ENCODE measurements at regions not wholly inside any gene's neighbourhood (a gene's known extent, or its start where the extent isn't known, plus 50 kb on each side); places are given as distances from the start of the nearest gene placed in this dataset.

DNA sequence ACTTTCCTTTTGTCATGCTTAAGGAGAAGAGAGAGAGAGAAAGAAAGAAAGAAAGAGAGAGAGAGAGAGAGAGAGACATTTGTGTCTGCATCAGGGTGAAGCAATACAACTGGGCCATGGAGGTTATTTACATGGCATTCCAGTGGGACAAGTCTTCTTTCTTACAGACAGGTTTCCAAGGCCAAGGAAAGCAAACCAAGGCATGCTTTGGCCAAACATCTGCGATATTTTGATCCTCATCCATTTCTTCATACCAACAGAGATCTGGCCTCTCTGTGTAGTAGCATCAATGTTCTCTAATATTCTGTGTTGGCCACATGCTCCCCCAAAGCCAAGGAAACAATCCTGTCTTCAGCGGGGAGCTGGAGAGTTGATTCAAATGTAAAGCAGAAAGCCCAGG lies 292.1 kb downstream of the SETD4 start:
- Histone ChIP-seq H3K9me3 (replicated peaks) (peaks cover 7% of the 10 kb centered on the region; the same call in 1 of the 2 replicates), H3K36me3 (no peaks in the 10 kb centered on the region), H3K4me1 (no peaks in the 10 kb centered on the region), H3K4me3 (no peak overlapping the region), H3K27ac (no peak overlapping the region), H3K27me3 (no peaks in the 10 kb centered on the region)
- DNase-seq: no peak

DNA sequence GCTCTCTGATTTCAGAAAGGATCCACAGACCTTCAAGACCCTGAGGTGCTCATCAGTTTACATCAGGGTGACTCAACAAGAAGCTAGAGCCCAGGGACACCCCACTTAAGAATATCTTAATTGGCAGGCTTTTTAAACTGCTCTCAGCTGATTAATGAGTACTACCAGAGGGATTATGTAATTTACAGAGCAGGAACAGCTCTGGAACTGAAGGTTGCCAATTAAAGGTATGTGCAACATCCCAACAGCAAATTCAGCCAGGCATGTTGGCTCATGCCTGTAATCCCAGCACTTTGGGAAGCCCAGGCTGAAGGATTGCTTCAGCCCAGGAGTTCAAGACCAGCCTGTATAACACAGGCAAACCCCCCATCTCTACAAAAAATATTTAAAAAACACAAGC lies 295.7 kb downstream of the SETD4 start:
- no peak for DNase-seq
- H3K27me3 ChIP-seq: no peaks in the 10 kb centered on the region
- H3K4me3 ChIP-seq: no peak overlapping the region
- peaks cover 7% of the 10 kb centered on the region; the same call in 1 of the 2 replicates for H3K9me3 ChIP-seq (replicated peaks)
- H3K4me1 ChIP-seq: no peaks in the 10 kb centered on the region
- H3K27ac ChIP-seq: no peak overlapping the region
- no peaks in the 10 kb centered on the region for H3K36me3 ChIP-seq

DNA sequence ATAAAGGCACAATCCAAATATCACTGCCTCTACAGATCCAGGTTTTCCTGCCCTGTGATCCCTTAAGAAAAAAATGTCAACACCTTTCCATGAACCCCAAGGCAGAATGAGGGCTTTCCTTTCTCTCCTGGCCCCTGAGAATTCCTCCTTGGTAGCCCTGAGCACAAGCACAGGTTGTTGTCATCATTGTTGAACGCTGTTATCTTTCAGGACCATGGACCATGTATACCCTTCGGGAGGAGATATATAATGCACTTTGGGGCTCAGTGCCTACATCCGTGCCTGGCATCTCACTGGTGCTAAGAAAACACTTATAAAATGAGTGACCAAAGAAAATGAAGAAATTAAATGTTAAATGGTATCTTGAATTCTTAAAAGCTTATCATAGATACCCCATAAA lies 296.2 kb downstream of the SETD4 start:
- Histone ChIP-seq H3K4me3 (no peak overlapping the region), H3K27me3 (no peaks in the 10 kb centered on the region), H3K27ac (no peak overlapping the region), H3K4me1 (no peaks in the 10 kb centered on the region), H3K36me3 (no peaks in the 10 kb centered on the region), H3K9me3 (replicated peaks) (peaks cover 7% of the 10 kb centered on the region; the same call in 1 of the 2 replicates)
- no peak for DNase-seq

DNA sequence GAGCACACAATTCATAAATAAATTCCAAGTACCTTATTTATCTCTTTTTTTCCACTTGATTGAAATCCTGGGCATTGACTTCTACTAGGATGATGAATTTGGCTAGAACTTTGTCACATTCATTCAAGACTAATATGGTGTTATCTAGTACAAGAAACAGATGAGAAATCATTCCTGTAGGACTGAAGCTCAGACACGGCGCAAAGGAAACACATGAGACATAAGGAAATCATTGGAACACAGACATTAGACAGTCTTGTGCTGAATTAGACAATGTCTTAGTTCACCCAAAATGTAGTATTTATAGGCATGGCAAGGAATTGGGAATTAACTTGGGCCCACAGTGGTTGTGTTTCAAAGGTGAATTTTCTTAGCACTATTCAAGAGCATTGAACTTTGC lies 305.7 kb downstream of the SETD4 start:
- H3K4me1 ChIP-seq: peaks cover 4% of the 10 kb centered on the region; the same call in 1 of the 2 replicates
- H3K9me3 ChIP-seq (replicated peaks): no peaks in the 10 kb centered on the region
- no peaks in the 10 kb centered on the region for H3K36me3 ChIP-seq
- no peaks in the 10 kb centered on the region for H3K27me3 ChIP-seq
- H3K27ac ChIP-seq: no peak overlapping the region
- no peak for DNase-seq
- H3K4me3 ChIP-seq: no peak overlapping the region

DNA sequence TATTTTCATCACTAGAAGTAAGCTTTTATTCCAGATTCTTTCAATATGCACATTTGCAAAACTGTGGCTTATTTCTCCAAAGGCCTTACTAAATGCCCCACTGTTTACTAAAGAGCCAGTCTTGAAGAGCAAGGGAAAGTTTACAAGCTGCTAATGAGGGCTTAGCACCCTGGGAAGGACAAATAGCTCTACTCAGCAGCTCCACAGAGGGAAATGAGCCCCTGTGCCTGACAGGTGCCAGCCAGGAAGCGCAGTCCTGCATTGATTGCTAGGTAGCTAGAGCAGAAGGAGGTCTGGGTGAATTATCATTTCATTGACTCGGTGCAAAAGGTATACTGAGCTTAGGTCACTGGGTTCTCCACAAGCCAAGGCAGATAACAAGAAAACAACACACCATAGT lies 307.0 kb downstream of the SETD4 start:
- H3K36me3 ChIP-seq: no peaks in the 10 kb centered on the region
- H3K4me3 ChIP-seq: no peak overlapping the region
- DNase-seq: no peak
- no peaks in the 10 kb centered on the region for H3K9me3 ChIP-seq (replicated peaks)
- H3K4me1 ChIP-seq: peaks cover 4% of the 10 kb centered on the region; the same call in 1 of the 2 replicates
- no peaks in the 10 kb centered on the region for H3K27me3 ChIP-seq
- no peak overlapping the region for H3K27ac ChIP-seq

DNA sequence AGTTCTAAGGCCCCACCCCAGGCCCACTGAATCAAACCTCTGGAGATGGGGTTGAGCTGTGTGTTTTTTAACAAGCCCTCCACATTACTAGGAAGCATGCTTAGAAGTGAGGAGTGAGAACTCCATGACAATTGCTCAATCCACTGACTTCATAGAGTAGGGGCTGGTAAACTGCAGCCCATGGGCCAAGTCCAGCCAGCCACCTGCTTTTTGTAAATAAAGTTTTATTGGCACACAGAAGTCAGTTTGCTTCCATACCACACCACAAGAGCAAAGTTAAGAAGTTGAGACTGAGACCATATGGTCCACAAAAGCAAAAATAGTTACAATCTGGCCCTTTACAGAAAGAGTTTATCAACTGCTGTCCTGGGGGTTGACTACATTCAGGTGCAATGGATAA lies 309.2 kb downstream of the SETD4 start:
- peaks cover 4% of the 10 kb centered on the region; the same call in 1 of the 2 replicates for H3K4me1 ChIP-seq
- no peaks in the 10 kb centered on the region for H3K36me3 ChIP-seq
- H3K4me3 ChIP-seq: no peak overlapping the region
- H3K9me3 ChIP-seq (replicated peaks): no peaks in the 10 kb centered on the region
- H3K27me3 ChIP-seq: no peaks in the 10 kb centered on the region
- no peak for DNase-seq
- no peak overlapping the region for H3K27ac ChIP-seq

DNA sequence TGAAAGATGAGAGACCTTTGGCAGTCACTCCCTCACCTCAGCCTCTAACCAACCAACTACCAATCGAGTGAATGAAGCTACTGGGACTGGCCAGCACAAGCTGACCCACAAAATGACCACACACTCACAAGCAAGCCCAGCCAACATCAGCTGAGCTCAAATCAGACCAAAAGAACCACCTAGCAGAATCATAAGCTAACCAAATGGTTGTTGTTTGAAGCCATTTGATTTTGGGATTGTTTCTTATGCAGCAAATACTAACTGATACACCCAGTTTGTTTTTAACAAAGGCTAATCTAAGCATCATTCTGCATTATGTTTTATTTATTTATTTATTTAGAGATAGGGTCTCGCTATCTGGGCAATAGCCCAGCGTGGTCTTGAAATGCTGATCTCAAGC lies 310.4 kb downstream of the SETD4 start:
- Histone ChIP-seq H3K36me3 (no peaks in the 10 kb centered on the region), H3K4me3 (no peak overlapping the region), H3K27ac (no peak overlapping the region), H3K9me3 (replicated peaks) (no peaks in the 10 kb centered on the region), H3K27me3 (no peaks in the 10 kb centered on the region), H3K4me1 (peaks cover 11% of the 10 kb centered on the region)
- no peak for DNase-seq

DNA sequence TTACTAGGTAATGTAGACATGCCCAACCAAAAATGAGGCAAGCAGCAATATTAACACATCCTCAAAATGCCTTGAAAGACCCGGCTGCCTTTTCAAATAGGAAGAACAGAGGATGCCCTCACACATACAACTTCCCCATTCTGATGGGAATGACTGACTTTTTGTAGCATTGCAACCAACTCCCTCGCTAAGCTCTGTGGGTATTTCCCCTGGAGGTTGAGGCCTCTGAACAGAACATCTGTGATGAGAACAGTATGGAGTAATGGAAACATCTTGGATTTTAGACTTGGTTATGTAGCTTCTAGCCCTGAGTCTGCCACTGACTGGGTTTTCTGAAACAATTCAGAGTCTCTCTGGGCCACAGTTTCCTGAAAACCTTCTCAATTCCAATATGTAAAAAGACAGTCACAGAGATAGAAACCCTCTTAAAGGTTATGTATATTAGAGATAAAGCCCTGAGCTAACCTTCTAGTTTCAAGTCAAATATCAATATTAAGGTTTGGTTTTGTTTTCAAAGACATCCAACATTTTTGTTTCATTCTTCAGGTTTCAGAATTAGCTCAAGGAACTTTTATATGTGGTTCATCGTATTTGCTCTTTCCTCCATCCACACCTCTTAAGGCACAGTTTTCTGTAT lies 311.5 kb downstream of the SETD4 start:
- Histone ChIP-seq H3K27me3 (no peaks in the 10 kb centered on the region), H3K27ac (no peak overlapping the region), H3K9me3 (replicated peaks) (no peaks in the 10 kb centered on the region), H3K4me3 (no peak overlapping the region), H3K4me1 (peaks cover 11% of the 10 kb centered on the region), H3K36me3 (no peaks in the 10 kb centered on the region)
- no peak for DNase-seq

DNA sequence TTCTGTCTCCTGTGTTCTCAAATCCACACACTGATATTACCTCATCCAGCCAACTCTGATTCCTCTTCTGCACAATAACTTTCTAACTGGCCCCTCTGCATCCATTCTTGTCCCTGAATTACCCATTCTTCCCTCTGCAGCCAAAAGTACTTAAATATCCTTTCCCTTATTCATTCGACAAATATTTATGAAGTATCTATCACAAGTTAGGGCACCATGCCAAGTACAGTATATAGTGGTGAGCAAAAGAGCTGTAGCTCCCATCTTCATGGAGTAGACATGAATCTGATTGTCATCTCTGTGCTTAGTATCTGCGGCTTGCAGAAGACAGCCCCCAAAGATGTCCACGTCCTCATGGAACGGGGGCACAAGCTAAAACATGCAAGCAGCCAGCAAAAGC lies 316.8 kb downstream of the SETD4 start:
- Histone ChIP-seq H3K27ac (no peak overlapping the region), H3K36me3 (no peaks in the 10 kb centered on the region), H3K4me1 (peaks cover 13% of the 10 kb centered on the region), H3K27me3 (no peaks in the 10 kb centered on the region), H3K9me3 (replicated peaks) (peaks cover 8% of the 10 kb centered on the region), H3K4me3 (no peak overlapping the region)
- DNase-seq: no peak

DNA sequence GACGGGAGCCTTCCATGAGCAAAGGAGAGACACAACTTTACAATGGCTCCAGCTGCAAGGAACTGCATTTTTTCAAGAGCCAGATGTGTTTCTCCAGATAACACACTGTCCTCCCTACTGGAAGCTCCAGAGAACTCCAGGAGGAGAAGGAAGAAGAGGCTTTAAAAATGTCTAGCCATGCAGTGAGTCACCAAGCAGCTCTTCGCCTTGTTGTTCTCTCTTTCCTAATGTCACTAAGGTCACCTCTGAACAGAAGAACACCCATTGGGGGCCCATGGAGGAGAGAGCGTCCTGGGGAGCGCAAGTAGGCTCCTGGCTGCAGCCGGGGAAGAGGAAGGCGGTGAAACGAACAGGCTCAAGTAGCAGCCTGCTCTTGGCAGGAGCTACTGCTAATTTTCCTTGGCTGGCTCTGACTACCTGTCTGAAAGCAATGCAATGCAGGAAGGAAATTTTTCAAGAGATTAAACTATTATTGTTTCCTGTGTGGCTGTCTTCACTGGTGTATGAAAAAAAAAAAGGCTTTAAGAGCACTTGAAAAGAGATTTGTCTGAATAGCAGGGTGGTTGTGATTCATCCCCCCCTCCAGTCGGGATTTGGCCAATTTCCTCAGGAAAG lies 321.9 kb downstream of the SETD4 start:
- Histone ChIP-seq H3K27ac (no peak overlapping the region), H3K27me3 (no peaks in the 10 kb centered on the region), H3K9me3 (replicated peaks) (peaks cover 8% of the 10 kb centered on the region), H3K36me3 (no peaks in the 10 kb centered on the region), H3K4me3 (no peak overlapping the region), H3K4me1 (peaks cover 2% of the 10 kb centered on the region; the same call in 1 of the 2 replicates)
- DNase-seq: peak in 1 of 2 experiments; percentile 12

DNA sequence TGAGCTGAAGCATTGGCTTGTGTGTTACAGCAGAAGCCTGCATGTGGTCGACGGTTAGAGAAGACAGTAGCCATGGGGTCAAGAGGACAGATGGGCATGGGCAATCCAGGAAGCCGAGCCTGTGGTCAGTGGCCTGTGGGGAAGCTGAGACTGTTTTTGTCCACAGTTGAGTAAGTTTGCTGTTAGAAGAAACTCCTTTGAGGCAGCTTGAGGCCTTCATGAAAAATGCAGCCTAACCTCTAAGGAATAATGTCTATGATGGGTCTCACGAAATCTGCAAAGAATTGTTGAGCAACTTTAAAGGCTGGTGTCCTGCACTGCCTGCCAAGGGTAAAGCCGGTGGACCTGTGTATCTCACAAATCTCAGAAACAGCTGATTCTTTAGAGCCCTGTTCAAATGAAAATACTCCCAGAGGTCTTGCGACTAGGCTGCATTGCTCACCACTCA lies 322.4 kb downstream of the SETD4 start:
- peak in 1 of 2 experiments; percentile 27 for DNase-seq
- Histone ChIP-seq H3K27me3 (no peaks in the 10 kb centered on the region), H3K4me1 (peaks cover 2% of the 10 kb centered on the region; the same call in 1 of the 2 replicates), H3K4me3 (no peak overlapping the region), H3K9me3 (replicated peaks) (peaks cover 8% of the 10 kb centered on the region), H3K27ac (no peak overlapping the region), H3K36me3 (no peaks in the 10 kb centered on the region)

DNA sequence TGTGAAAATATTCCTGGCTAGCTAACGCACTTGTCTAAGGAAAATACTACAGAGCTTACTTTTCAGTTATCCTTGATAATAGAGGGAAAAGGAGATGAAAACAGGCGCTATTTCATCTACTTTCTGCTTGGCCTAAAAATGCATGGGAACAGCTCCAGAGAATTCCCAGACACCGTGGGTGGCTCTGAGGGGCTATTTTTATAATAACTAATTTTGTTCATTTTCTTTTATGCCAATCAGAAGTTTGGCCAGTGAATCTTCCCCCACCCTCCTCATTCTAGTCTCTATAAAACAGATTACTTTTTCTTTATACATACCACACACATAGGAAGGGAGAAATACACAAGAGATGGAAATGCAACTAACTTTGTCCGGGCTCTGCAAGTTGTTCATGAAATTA lies 322.9 kb downstream of the SETD4 start:
- Histone ChIP-seq H3K36me3 (no peaks in the 10 kb centered on the region), H3K9me3 (replicated peaks) (peaks cover 8% of the 10 kb centered on the region), H3K27ac (no peak overlapping the region), H3K4me1 (peaks cover 2% of the 10 kb centered on the region; the same call in 1 of the 2 replicates), H3K27me3 (no peaks in the 10 kb centered on the region), H3K4me3 (no peak overlapping the region)
- DNase-seq: no peak

DNA sequence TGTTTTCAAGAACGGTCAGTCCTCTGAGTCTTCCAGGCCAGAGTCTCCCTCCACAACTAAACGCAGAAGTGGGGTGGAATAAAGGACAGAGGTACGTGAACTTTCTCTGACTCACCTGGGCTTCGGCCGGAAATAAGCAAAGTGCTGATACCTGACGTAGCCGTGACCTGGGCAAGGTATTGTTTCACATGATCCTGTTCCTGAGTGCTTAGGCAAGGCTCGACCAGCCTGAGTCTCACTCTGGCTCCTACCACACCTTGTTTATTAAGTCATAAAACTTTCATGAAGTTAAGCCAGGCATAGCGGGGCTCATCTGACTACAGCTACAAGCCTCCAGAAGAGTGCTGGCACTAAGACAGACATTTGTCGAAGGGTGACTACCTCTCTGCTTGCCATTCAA lies 327.5 kb downstream of the SETD4 start:
- DNase-seq: no peak
- Histone ChIP-seq H3K27ac (no peak overlapping the region), H3K27me3 (peaks cover 6% of the 10 kb centered on the region; the same call in 1 of the 2 replicates)

DNA sequence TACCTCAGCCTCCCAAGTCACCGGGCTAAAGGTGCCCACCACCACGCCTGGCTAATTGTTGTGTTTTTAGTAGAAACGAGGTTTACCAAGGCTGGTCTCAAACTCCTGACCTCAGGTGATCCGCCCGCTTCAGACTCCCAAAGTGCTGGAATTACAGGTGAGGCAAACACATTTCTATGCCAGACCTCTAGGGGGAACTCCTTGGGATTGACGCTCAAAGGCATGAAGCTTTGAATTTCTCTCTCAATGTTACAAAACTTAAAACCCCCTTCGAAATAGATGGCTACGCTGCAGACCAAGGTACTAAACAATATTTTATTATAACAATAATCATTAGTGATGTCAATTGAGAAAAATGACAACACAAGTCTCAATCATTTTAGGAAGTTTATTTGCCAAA lies 330.0 kb downstream of the SETD4 start:
- Histone ChIP-seq H3K4me1 (no peaks in the 10 kb centered on the region), H3K9me3 (replicated peaks) (peaks cover 8% of the 10 kb centered on the region), H3K27me3 (peaks cover 6% of the 10 kb centered on the region; the same call in 1 of the 2 replicates), H3K36me3 (no peaks in the 10 kb centered on the region), H3K27ac (no peak overlapping the region), H3K4me3 (no peak overlapping the region)
- no peak for DNase-seq

More for the DNA sequence above, 327.5 kb downstream of the SETD4 start:
- H3K4me1 ChIP-seq: no peaks in the 10 kb centered on the region
- peaks cover under 1% of the 10 kb centered on the region; the same call in 1 of the 2 replicates for H3K9me3 ChIP-seq (replicated peaks)
- no peak overlapping the region for H3K4me3 ChIP-seq
- no peaks in the 10 kb centered on the region for H3K36me3 ChIP-seq

DNA sequence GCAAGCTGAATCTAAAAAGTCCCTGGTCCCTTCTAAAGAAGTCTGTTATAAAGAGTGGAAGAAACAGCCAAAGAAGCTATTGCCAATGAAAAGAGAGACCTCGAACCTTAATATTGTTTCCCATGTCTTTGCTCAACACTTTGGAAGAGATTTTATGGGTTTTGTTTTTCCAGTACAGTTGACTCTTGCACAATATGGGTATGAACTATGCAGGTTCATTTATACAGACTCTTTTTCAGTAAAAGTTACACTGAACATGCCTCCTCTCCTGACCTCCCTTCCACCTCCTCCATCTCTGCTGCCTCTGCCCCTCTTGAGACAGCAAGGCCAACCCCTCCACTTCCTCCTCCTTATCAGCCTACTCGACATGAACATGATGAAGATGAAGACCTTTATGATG lies 332.5 kb downstream of the SETD4 start:
- Histone ChIP-seq H3K4me3 (no peak overlapping the region), H3K4me1 (no peaks in the 10 kb centered on the region), H3K36me3 (no peaks in the 10 kb centered on the region), H3K9me3 (replicated peaks) (peaks cover 10% of the 10 kb centered on the region), H3K27me3 (peaks cover 6% of the 10 kb centered on the region; the same call in 1 of the 2 replicates), H3K27ac (no peak overlapping the region)
- no peak for DNase-seq

All from SJCRH30 (cell line).